ENCODE measurements at regions not wholly inside any gene's neighbourhood (a gene's known extent, or its start where the extent isn't known, plus 50 kb on each side); places are given as distances from the start of the nearest gene placed in this dataset.

GRCh38 chr1:30033256-30034104, 689.9 kb downstream of the MATN1 start:
- H3K27me3 ChIP-seq (ENCODE audit: insufficient read depth, low read length) = no peaks in the 10 kb centered on the region
- no peaks in the 10 kb centered on the region for H3K4me1 ChIP-seq (ENCODE audit: insufficient read depth, low read length)
- H3K36me3 ChIP-seq (ENCODE audit: insufficient read depth, low read depth, low read length) = no peaks in the 10 kb centered on the region
- H3K9me3 ChIP-seq (ENCODE audit: insufficient read depth, low read depth, low read length) = peaks cover 11% of the 10 kb centered on the region; the same call in 1 of the 2 replicates
- no peak overlapping the region for H3K4me3 ChIP-seq (ENCODE audit: low read length)
- no peak overlapping the region for H3K9ac ChIP-seq (ENCODE audit: low read depth, low read length)
- H3K27ac ChIP-seq (ENCODE audit: low read length) = no peak overlapping the region

- Histone ChIP-seq H3K4me3 (ENCODE audit: low read length) (no peak overlapping the region), H3K36me3 (ENCODE audit: insufficient read depth, low read depth, low read length) (no peaks in the 10 kb centered on the region), H3K27me3 (ENCODE audit: insufficient read depth, low read length) (no peaks in the 10 kb centered on the region), H3K9me3 (ENCODE audit: insufficient read depth, low read depth, low read length) (peaks cover 11% of the 10 kb centered on the region; the same call in 1 of the 2 replicates), H3K9ac (ENCODE audit: low read depth, low read length) (no peak overlapping the region), H3K27ac (ENCODE audit: low read length) (no peak overlapping the region), H3K4me1 (ENCODE audit: insufficient read depth, low read length) (no peaks in the 10 kb centered on the region)
Measured at GRCh38 chr1:30032302-30032701, 691.1 kb downstream of the MATN1 start.

- no peak overlapping the region for H3K9ac ChIP-seq (ENCODE audit: low read depth, low read length)
- no peaks in the 10 kb centered on the region for H3K36me3 ChIP-seq (ENCODE audit: insufficient read depth, low read depth, low read length)
- H3K27me3 ChIP-seq (ENCODE audit: insufficient read depth, low read length) = no peaks in the 10 kb centered on the region
- H3K4me1 ChIP-seq (ENCODE audit: insufficient read depth, low read length) = no peaks in the 10 kb centered on the region
- H3K4me3 ChIP-seq (ENCODE audit: low read length) = no peak overlapping the region
- H3K27ac ChIP-seq (ENCODE audit: low read length) = no peak overlapping the region
- peaks cover 11% of the 10 kb centered on the region; the same call in 1 of the 2 replicates for H3K9me3 ChIP-seq (ENCODE audit: insufficient read depth, low read depth, low read length)
Measured at GRCh38 chr1:30029677-30030076, 693.7 kb downstream of the MATN1 start.

GRCh38 chr1:30028939-30029338, 694.4 kb downstream of the MATN1 start:
- Histone ChIP-seq H3K4me3 (ENCODE audit: low read length) (no peak overlapping the region), H3K9me3 (ENCODE audit: insufficient read depth, low read depth, low read length) (peaks cover 11% of the 10 kb centered on the region; the same call in 1 of the 2 replicates), H3K27ac (ENCODE audit: low read length) (no peak overlapping the region), H3K4me1 (ENCODE audit: insufficient read depth, low read length) (no peaks in the 10 kb centered on the region), H3K36me3 (ENCODE audit: insufficient read depth, low read depth, low read length) (no peaks in the 10 kb centered on the region), H3K27me3 (ENCODE audit: insufficient read depth, low read length) (no peaks in the 10 kb centered on the region), H3K9ac (ENCODE audit: low read depth, low read length) (no peak overlapping the region)

- no peak overlapping the region for H3K27ac ChIP-seq (ENCODE audit: low read length)
- H3K9me3 ChIP-seq (ENCODE audit: insufficient read depth, low read depth, low read length) = peaks cover 11% of the 10 kb centered on the region; the same call in 1 of the 2 replicates
- H3K27me3 ChIP-seq (ENCODE audit: insufficient read depth, low read length) = no peaks in the 10 kb centered on the region
- no peak overlapping the region for H3K4me3 ChIP-seq (ENCODE audit: low read length)
- H3K9ac ChIP-seq (ENCODE audit: low read depth, low read length) = no peak overlapping the region
- no peaks in the 10 kb centered on the region for H3K36me3 ChIP-seq (ENCODE audit: insufficient read depth, low read depth, low read length)
- H3K4me1 ChIP-seq (ENCODE audit: insufficient read depth, low read length) = no peaks in the 10 kb centered on the region
Measured at GRCh38 chr1:30028283-30028682, 695.1 kb downstream of the MATN1 start.

- H3K36me3 ChIP-seq (ENCODE audit: insufficient read depth, low read depth, low read length) = no peaks in the 10 kb centered on the region
- H3K4me1 ChIP-seq (ENCODE audit: insufficient read depth, low read length) = no peaks in the 10 kb centered on the region
- no peak overlapping the region for H3K9ac ChIP-seq (ENCODE audit: low read depth, low read length)
- H3K9me3 ChIP-seq (ENCODE audit: insufficient read depth, low read depth, low read length) = peaks cover 3% of the 10 kb centered on the region; the same call in 1 of the 2 replicates
- no peak overlapping the region for H3K27ac ChIP-seq (ENCODE audit: low read length)
- no peaks in the 10 kb centered on the region for H3K27me3 ChIP-seq (ENCODE audit: insufficient read depth, low read length)
- H3K4me3 ChIP-seq (ENCODE audit: low read length) = no peak overlapping the region
Measured at GRCh38 chr1:30027247-30027646, 696.1 kb downstream of the MATN1 start.

- Histone ChIP-seq H3K27ac (ENCODE audit: low read length) (no peak overlapping the region), H3K4me3 (ENCODE audit: low read length) (no peak overlapping the region), H3K9me3 (ENCODE audit: insufficient read depth, low read depth, low read length) (no peaks in the 10 kb centered on the region), H3K27me3 (ENCODE audit: insufficient read depth, low read length) (no peaks in the 10 kb centered on the region), H3K36me3 (ENCODE audit: insufficient read depth, low read depth, low read length) (no peaks in the 10 kb centered on the region), H3K4me1 (ENCODE audit: insufficient read depth, low read length) (no peaks in the 10 kb centered on the region), H3K9ac (ENCODE audit: low read depth, low read length) (no peak overlapping the region)
Measured at GRCh38 chr1:30024411-30025195, 698.8 kb downstream of the MATN1 start.

- H3K9me3 ChIP-seq (ENCODE audit: insufficient read depth, low read depth, low read length) = peaks cover 8% of the 10 kb centered on the region; the same call in 1 of the 2 replicates
- H3K4me3 ChIP-seq (ENCODE audit: low read length) = no peak overlapping the region
- no peak overlapping the region for H3K9ac ChIP-seq (ENCODE audit: low read depth, low read length)
- H3K4me1 ChIP-seq (ENCODE audit: insufficient read depth, low read length) = no peaks in the 10 kb centered on the region
- no peaks in the 10 kb centered on the region for H3K27me3 ChIP-seq (ENCODE audit: insufficient read depth, low read length)
- H3K27ac ChIP-seq (ENCODE audit: low read length) = no peak overlapping the region
- no peaks in the 10 kb centered on the region for H3K36me3 ChIP-seq (ENCODE audit: insufficient read depth, low read depth, low read length)
Measured at GRCh38 chr1:30023339-30024022, 699.9 kb downstream of the MATN1 start.

- H3K9ac ChIP-seq (ENCODE audit: low read depth, low read length) = no peak overlapping the region
- no peaks in the 10 kb centered on the region for H3K4me1 ChIP-seq (ENCODE audit: insufficient read depth, low read length)
Measured at GRCh38 chr1:30014031-30014430, 709.4 kb downstream of the MATN1 start.

GRCh38 chr1:30012455-30013440, 710.6 kb downstream of the MATN1 start:
- Histone ChIP-seq H3K36me3 (ENCODE audit: insufficient read depth, low read depth, low read length) (no peaks in the 10 kb centered on the region), H3K4me3 (ENCODE audit: low read length) (no peak overlapping the region), H3K4me1 (ENCODE audit: insufficient read depth, low read length) (no peaks in the 10 kb centered on the region), H3K9me3 (ENCODE audit: insufficient read depth, low read depth, low read length) (peaks cover 2% of the 10 kb centered on the region; the same call in 1 of the 2 replicates), H3K27ac (ENCODE audit: low read length) (no peak overlapping the region), H3K27me3 (ENCODE audit: insufficient read depth, low read length) (no peaks in the 10 kb centered on the region), H3K9ac (ENCODE audit: low read depth, low read length) (no peak overlapping the region)

More at GRCh38 chr1:30014031-30014430, 709.4 kb downstream of the MATN1 start:
- Histone ChIP-seq H3K9me3 (ENCODE audit: insufficient read depth, low read depth, low read length) (peaks cover 15% of the 10 kb centered on the region; the same call in 1 of the 2 replicates), H3K27me3 (ENCODE audit: insufficient read depth, low read length) (no peaks in the 10 kb centered on the region), H3K27ac (ENCODE audit: low read length) (no peak overlapping the region), H3K4me3 (ENCODE audit: low read length) (no peak overlapping the region), H3K36me3 (ENCODE audit: insufficient read depth, low read depth, low read length) (no peaks in the 10 kb centered on the region)
